GM18520 (cell line): ENCODE measurements at regions not wholly inside any gene's neighbourhood (a gene's known extent, or its start where the extent isn't known, plus 50 kb on each side); places are given as distances from the start of the nearest gene placed in this dataset.
"Not testable (repeated sequence)": the region's sequence is repeated elsewhere in the genome, so short reads cannot be mapped to it uniquely, and the experiment has no call there.

Experiments used
- ATAC-seq: cut with Tn5 transposase; IDR thresholded peaks from one replicate; pipeline ENCODE4 v1.9.1; 2021; ENCODE audit not compliant: unreplicated experiment

GRCh38 chr4:128536746-128537145 lies 249.1 kb upstream of the PGRMC2 start:
- ATAC-seq, result no peak

- ATAC-seq, result not testable (repeated sequence)
These were observed 247.9 kb upstream of the PGRMC2 start for GRCh38 chr4:128535510-128535909.

GRCh38 chr4:128528793-128529553 lies 241.4 kb upstream of the PGRMC2 start:
- ATAC-seq, result no peak

- no peak for ATAC-seq
These were observed 240.4 kb upstream of the PGRMC2 start for GRCh38 chr4:128527946-128528576.

GRCh38 chr4:128527351-128527750 lies 239.7 kb upstream of the PGRMC2 start:
- ATAC-seq, result no peak

GRCh38 chr4:128525992-128526630 lies 238.5 kb upstream of the PGRMC2 start:
- ATAC-seq, result no peak

GRCh38 chr4:128525387-128525786 lies 237.8 kb upstream of the PGRMC2 start:
- no peak for ATAC-seq

GRCh38 chr4:128524311-128524710 lies 236.7 kb upstream of the PGRMC2 start:
- no peak for ATAC-seq

- ATAC-seq, result no peak
These were observed 234.1 kb upstream of the PGRMC2 start for GRCh38 chr4:128521648-128522111.

GRCh38 chr4:128521156-128521555 lies 233.5 kb upstream of the PGRMC2 start:
- no peak for ATAC-seq

- no peak for ATAC-seq
These were observed 231.7 kb upstream of the PGRMC2 start for GRCh38 chr4:128519163-128519830.

GRCh38 chr4:128517739-128518510 lies 230.3 kb upstream of the PGRMC2 start:
- ATAC-seq, result peak; percentile 96

- no peak for ATAC-seq
These were observed 229.6 kb upstream of the PGRMC2 start for GRCh38 chr4:128517096-128517738.

GRCh38 chr4:128516301-128516969 lies 228.8 kb upstream of the PGRMC2 start:
- ATAC-seq, result peak; percentile 45

GRCh38 chr4:128513664-128514484 lies 226.3 kb upstream of the PGRMC2 start:
- no peak for ATAC-seq

- ATAC-seq, result no peak
These were observed 225.2 kb upstream of the PGRMC2 start for GRCh38 chr4:128512767-128513322.

GRCh38 chr4:128512161-128512560 lies 224.5 kb upstream of the PGRMC2 start:
- ATAC-seq, result no peak

GRCh38 chr4:128510850-128511249 lies 223.2 kb upstream of the PGRMC2 start:
- ATAC-seq, result no peak
